RKO (cell line): ENCODE measurements at regions not wholly inside any gene's neighbourhood (a gene's known extent, or its start where the extent isn't known, plus 50 kb on each side); places are given as distances from the start of the nearest gene placed in this dataset.

ENCODE experiments used
- DNase-seq: peaks from one replicate; pipeline ENCODE4 v3.0.0-alpha.2; 2016; ENCODE audit warnings: low spot score

DNA sequence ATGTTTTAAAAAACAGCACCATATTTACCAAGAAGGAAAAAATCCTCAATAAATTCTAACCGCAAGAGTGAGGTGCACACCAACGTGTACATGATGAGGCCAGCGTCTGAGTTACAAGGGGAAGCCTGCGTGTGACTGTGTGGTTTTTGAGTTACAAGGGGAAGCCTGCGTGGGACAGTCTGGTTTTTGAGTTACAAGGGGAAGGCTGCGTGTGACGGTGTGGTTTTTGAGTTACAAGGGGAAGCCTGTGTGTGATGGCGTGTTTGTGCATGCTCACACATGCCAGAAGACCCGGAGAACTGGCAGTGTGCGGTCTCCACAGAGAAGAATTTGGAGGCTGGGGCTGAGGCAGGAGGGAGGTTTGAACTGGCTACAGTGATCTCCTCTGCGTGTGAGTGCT lies 1376.4 kb downstream of the TBC1D22A start:
- no peak for DNase-seq

DNA sequence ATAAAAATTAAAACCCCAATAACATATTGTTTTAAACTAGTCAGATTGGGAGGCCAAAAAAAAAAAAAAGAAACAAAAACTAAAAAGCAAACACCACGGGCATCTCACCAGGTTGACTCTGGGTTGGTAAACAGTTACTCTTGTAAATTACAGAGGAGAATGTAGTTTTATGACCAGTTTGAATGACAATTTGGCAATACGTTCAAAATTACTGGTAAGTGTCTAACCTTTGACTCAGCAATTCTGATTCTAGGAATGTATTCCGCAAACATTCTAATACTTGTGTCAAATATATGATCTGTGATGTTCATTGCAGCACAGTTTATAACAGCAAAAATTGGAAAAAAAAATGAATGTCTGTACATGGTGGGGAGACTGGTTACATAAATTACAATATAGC lies 1376.0 kb downstream of the TBC1D22A start:
- no peak for DNase-seq

DNA sequence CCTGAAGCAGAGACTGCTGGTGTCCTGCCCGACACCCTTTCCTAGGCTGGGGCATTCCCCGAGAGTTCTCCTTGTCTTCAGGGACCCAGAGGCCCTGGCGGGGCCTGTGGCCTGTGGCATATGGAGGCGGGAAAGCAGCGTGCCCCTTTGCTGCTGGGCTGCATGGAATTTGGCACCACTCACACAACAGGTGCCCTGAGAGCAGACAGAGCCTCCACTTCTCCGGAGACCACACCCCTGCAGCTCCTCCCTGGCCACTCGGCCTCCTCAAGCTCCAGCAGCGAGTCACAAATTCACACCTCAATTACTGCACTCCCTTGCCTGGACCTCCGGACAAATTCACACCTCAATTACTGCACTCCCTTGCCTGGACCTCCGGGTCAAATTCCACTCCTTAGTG lies 1375.2 kb downstream of the TBC1D22A start:
- no peak for DNase-seq

DNA sequence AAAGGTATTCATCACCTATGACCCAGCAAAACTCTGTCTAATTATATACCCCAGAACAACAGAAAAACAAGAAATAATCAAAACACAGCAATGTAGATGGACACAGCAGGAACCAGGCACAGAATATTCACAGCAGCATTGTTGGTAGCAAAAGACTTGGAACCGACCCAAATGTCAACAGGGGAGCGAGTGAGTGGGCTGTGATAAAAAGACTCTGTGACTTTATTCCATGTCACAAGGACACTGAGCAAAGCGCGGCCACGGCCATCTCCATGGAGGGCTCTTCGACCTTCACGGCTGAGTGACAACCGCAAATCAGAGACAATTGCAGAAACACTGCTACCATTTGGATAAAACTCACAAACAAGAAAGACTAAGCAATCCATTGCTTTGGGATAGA lies 1373.1 kb downstream of the TBC1D22A start:
- no peak for DNase-seq

DNA sequence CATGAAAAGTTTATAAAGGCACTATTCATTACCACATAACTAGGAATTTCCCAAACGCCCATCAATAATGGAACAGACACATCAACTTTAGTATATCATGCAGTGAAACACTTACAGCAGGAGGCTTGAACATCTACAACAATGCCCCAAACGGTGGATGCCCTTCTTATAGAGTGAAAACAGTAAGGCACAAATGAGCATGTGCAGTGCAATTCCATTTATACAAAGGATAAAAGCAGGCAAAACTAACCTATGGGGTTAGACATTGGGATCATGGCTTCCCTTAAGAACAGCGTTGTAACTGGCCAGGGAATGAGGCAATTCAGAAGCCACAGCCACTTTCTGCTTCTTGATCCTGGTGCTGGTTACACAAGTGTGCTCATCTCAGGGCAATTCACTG lies 1363.0 kb downstream of the TBC1D22A start:
- no peak for DNase-seq

DNA sequence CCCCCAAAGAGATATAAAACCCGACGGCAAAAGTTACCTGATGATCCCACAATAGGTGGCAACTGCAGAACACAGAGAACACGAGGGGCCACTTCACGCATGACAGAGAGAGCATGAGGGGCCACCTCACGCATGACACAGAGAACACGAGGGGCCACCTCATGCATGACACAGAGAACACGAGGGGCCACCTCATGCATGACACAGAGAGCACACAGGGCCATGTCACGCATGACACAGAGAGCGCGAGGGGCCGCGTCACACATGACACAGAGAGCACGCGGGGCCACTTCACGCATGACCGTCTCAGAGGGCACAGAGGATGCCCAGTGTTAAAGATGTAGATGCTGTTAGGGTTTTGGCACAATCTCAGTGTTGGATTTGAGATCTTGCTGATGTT lies 1359.5 kb downstream of the TBC1D22A start:
- DNase-seq, result no peak

DNA sequence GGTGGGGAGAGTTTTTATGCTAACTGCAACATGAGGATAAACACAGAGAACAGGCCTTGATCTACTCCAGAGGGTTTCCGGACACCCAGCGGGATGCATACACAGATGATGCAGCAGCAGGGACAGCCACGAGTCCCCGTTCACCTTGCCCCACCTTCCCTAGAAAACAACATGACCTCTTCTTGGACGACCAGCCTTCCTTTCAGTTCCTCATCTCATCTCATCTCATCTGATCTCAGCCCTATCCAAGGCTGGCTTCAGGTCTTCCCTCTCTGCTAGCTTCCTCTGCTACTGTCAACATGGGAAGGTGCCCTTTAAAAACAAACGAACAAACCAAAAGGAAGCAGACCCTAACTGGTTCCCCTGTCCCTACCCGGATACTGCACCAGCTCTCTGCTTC lies 1356.2 kb downstream of the TBC1D22A start:
- DNase-seq, result no peak

DNA sequence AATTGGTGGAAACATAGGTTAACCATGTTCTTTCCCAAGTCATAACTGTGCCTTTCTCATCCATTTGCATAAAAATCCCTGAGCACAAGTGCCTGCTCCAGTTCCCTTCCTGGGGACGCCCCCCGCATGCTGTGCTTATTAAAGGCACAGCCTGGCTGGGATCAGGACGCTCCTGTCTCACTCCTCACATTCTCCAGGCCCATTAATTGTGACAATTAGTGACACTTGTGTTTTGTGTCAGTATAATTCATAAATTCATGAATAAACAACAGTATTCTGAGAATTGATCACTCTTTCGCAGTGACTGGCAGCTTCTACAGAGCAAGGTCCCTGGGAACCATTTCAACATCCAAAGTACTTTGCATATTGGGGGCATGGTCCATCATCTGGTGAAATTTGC lies 1354.4 kb downstream of the TBC1D22A start:
- no peak for DNase-seq

DNA sequence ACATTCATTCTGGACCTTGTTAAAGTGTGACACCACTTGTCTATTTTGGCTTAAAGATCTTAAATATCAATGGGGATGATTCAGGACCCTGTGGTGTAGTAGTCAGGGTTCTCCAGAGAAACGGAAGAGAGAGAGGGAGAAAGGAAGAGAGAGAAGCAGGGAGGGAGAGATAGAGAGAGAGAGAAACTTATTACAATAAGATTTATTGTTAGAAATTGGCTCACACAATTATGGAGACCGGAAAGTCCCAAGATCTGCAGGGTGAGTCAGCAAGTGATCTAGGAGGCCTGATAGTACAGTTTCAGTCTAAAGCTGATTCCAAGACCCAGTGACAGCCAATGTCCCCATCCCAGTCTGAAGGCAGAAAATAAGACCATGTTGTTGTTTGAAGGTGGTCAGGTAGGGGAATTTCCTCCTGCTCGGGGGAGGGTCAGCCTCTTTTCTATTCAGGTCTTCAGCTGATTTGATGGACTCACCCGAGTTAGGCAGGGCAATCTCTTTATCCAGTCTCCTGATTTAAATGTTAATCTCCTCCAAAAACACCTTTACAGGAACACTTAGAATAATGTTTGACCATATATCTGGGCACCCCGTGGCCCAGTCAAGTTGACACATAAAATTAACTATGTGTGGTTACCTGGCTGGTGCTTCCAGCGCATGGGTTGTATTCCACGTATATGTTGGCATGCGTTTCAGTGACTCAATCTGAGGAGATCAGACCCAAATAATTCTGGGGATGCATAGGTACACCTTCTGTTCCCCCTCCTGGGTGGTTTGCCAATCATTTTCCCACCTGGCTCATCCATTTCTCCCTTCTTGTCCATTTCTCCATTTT lies 1350.5 kb downstream of the TBC1D22A start:
- no peak for DNase-seq

DNA sequence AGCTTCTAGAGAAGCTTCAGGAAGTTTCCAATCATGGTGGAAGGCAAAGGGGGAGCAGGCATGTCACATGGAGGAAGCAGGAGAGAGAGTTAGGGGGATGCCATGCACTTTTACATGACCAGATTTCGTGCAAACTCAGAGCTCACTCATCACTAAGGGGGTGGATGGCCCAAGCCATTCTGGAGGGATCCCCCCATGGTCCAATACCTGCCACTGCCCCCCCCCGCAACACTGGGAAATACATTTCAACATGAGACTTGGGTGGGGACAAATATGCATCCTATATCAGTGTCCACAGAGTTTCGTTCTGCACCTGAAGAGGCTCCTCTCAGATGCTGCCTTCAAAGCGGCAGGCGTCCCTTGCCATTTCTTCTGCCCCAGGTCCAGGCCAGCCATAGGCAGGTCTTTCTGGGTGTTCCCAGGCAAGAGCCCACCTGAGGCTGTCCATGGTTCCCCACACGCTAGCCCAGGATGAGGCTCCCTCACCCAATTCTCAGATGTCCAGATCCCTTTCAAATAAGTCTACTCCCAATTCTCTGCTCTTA lies 1344.3 kb downstream of the TBC1D22A start:
- DNase-seq, result no peak

DNA sequence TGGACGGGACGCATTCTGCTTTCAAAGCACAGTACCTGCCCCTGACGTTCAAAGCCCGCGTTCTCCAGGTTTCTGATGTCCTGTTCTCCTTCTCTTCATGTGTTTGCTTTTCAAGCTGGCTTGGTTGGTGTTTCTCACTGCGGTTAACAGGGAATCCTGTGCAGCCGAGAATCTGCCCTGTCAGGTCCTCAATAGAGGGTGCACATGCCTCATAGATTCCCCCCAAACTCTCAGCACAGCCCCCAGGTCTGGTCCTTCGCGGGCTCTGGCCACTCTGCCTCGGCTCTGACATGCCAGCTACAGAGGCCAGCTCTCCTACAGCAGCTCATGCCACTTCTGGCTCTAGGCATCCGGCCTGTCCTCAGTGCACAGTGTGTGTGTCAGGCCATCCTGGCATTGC lies 1343.8 kb downstream of the TBC1D22A start:
- no peak for DNase-seq

DNA sequence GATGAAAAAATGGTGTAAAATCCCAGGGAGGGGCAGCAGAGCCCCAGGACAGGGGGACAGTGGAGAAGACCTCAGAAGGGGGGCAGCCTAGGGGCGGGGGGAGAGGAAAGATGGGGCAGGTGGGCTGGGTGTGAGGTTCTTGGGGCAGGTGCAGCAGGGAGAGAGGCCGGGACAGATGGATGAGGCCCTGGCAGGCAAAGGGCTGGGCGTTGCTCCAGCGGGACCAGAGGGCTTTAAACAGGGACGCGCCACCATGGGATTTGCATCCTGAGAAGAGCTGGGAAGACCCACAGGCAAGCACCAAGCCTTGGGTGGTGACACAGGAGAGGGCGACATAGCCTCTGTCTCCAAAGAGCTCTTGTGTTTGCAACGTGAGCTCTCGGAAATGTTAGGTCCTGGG lies 1342.8 kb downstream of the TBC1D22A start:
- no peak for DNase-seq

DNA sequence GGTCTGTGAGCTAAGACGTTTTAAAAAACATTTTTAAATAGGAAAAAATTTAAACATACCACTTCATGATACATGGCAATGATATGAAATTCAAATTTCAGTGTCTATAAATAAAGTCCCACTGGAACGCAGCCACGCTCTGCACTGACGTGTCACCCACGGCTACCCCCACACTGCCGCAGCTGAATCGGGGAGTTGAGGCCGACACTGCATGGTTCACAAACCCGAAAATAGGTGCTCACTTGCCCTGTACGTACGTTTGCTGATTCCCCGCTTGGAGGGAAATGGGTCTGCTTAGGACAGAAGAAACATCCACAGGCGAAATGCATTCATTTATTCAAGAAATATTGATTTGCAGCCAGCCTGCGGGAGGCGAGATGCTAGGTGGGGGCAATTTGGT lies 1342.3 kb downstream of the TBC1D22A start:
- no peak for DNase-seq

DNA sequence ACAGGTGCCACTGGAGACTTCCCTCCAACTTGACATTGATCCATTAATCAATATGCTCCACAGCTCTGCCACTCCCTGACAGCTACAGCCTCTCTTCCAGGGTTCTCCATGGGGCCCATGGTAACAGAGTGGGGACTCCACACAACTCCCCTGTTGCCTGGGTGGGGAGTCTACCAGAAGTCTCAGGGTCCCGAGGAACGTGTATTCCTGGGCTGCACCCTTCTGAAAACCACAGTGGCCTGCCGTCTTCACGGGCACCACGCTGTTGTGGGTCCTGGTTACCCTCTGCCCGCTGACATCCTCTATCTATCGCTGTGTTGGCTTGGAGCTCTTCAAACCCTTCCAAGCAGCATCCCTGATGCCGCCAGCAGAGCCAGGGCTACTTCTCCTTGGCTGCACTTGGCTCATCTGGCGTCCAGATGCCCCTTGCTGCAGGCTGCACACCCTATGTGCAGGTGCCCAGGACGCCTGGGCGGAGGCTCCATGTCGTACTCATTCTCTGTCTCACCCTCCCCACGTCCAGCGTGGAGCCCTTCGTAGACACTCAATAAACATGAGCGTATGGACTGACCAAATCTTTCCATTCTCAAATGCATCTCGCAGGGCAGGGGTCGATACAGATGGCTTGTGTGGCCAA lies 1341.8 kb downstream of the TBC1D22A start:
- no peak for DNase-seq

DNA sequence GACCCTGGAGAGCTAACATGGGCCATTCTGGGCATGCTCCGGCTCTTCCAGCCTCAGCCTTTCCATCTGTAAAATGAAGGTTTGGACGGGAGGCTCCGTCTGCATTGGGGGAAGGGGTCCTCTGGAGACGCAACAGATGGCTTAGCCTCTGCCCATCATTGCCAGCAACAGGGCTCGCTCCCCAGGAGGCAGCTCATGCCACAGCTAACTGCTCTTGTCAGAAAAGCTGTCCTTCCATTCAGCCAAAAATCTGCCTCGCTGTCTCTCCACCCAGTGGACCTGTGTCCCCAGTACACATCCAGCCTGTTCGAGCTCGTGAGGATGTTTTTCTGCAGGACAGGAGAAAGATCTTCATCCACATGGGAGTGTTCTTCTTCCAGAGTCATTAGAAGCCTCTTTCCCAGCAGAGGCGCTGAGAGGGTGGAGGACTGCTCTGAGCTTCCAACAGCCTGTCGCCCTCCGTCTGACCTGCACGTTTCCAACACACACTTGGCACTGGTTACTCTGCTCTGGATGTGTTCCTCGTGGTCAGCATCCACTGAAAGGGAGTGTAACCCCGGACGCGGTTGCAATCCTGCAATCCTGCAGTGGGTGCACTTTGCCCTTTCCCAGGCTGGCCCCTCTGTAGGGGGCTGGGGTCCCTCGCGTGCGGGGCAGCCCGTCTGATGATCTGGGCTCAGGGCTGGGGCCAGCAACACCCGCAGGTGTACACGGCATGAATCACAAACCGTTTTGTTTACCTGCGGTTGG lies 1340.9 kb downstream of the TBC1D22A start:
- no peak for DNase-seq

DNA sequence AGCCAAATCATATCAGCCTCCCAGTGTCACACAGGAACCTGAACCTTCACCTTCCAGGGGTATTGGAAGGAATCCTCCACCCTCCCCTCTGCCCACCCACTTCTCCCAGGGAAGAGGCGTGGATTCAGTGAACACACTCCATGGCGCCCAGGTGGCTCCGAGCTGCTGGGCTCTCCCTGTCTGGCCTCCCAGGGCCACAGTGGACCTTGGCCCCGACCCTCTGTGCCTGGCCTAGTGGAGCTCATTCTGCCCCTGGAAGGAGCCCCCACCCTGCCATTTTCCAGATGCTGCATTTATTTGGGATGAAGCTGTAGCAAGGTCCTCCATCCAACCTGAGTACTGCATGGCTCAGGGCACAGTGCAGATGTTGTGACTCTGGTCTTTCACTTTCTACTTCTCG lies 1340.1 kb downstream of the TBC1D22A start:
- no peak for DNase-seq

DNA sequence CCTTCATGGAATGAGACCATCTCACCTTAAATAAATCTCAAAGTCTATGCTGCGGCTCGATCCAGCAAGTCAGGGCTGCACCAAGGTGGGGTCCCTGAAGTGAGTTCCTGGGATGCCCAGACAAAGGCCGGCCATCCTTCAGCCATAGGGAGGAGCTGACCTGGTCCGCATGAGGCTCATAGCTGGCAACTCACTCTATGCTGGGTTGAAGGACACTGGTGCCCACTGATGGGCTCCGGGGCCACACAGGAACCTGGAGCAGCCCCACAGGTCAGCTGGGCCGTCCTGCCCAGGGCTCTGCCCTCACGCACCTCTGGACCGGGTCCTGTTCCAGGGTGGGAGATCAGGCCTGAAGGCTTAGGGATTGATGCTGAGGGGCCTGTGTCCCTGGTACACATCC lies 1339.3 kb downstream of the TBC1D22A start:
- DNase-seq, result no peak

DNA sequence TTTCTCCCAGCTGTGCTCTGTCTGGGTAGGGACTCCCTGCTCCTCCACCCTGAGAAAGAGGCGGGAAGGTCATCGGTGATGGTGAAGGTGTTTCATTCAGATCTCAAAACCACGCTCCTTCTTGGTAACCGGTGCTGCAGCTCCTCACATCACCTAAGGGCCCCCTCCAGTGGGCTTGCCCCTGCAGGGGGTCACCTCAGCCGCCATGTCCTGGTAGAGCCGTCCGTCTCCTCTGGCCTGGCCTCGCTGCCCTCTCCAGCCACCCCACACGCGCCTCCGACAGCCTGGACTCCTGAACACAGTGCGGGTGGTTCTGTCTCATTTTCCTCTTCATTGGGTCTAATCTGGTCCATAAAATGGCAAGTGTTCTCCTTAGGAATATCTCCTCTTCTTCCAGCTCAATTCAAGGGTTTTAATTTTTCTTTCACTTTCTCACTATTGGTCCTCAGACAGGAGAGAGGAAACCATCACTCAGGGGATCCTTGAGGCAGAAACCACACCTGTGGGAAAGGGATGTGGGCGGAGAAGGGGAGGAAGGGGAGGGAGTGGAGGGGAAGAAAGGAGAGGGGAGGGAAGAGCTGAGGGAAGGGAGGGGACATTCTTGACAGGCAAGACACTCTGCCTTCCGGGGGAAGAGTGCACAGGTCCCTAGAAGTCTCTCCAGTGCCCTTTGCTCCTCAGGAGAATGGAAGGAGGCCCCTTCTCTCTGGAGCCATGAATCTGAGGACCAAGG lies 1338.4 kb downstream of the TBC1D22A start:
- DNase-seq, result no peak

DNA sequence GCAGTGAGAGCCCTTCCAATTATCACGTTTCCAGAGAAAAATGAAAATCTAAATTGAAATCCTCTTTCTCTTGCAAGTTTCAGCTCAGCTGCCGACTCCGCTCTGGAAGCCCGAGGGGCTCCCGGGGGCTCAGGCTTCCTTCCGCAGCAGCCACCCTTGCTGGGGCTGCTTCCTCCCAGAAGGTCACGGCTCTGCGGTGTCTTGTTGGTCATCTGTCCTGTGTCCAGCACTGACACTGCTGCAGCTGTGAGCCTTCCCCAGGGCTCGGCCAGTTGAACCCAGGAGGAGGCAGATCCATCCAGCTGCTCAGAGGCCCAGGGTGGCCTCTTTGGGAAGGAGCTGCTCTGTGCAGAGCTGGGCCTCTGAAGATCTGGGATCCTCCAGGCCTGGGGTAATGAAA lies 1337.2 kb downstream of the TBC1D22A start:
- no peak for DNase-seq

DNA sequence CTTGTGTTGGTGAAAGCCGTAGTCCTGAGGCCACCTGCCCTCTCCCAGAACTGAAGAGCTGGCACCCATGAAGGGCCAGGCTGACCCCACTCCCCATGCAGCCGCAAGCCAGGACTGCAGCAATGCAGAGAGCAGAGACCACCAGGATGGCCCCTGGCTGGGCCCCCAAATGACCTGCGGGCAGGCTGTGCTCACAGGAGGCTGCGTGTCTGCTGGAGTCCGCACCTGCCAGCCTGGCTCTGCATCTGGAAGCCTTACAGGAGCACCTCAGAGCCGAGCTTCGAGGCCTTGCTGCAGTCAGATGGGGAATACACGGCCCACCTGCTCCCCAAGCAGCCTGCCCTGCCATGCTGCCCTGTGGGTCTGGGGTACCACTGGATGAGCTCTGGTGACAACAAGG lies 1336.8 kb downstream of the TBC1D22A start:
- DNase-seq, result no peak

DNA sequence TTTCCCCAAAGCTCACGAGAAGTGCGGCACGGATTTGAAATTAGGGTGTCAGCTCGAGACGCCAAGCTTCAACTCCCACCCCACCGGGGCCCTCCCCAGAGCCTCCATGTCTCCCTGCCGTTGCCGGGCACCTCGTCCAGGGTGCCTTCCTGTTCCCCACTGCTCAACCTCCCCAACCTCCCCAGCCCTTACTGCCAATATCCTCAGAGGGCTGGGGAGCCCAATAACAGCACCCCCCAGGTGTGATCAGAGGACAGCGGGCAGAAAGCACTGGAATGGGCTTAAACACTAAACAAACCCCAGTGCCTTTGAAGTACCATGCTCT lies 1336.4 kb downstream of the TBC1D22A start:
- DNase-seq, result no peak

DNA sequence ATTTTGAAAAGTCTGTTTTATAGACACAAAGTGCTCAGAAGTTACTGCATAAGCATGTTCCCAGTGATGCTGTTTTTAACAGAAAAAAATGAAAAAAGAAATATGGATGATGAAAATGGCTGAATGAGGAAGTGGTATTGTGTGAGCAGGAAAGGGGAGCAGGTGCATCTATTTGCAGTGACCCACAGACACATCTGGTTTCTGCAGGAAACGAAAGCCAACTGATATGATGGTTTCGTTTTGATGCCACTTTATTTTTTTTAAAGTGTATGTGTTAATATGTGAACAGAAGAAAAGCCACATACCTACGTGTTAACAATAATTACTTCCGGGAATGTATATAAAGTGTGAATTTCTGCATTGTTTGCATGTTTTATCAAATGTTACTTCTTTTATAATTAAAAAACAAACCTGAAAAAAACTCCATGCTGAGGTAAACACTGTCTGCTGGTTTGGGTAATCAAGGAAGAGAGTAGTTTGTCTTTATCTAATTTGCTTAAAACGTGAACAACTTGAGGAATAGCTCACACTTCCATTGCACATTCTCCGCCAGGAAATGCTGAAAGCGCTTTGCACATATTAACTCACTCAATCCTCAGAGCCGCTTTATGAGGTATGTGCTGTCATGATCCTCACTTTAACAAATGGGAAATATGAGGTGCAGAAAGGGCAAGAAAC lies 1335.9 kb downstream of the TBC1D22A start:
- DNase-seq, result no peak
